Neural cell (in vitro differentiated cells): ENCODE measurements at regions not wholly inside any gene's neighbourhood (a gene's known extent, or its start where the extent isn't known, plus 50 kb on each side); places are given as distances from the start of the nearest gene placed in this dataset.

Source experiments
- H2AFZ ChIP-seq: fragments of 200-600, 300-800 bp; sonication (generic), shearing (Covaris generic); 2 replicates; pipeline ENCODE4 v1.6.0; 2014; ENCODE audit warnings: low read depth, mild to moderate bottlenecking, antibody characterized with exemption, low read length, moderate library complexity
- H3F3A ChIP-seq: fragments of 200-600 bp; shearing (Covaris generic); 2 replicates; pipeline ENCODE4 v1.6.1; 2016; ENCODE audit warnings: mild to moderate bottlenecking, moderate library complexity, mixed read lengths, antibody characterized with exemption, low read length; ENCODE audit not compliant: insufficient read depth, poor library complexity, severe bottlenecking
- H3K27ac ChIP-seq: fragments of 200-600, 300-800 bp; sonication (generic), shearing (Covaris generic); 2 replicates; pipeline ENCODE4 v1.5.1; 2014; ENCODE audit warnings: mild to moderate bottlenecking, low read length, moderate library complexity
- H3K27me3 ChIP-seq: fragments of 300-800, 200-600 bp; sonication (generic), shearing (Covaris generic); 2 replicates; pipeline ENCODE4 v1.6.0; 2014; ENCODE audit warnings: mild to moderate bottlenecking, low read depth, low read length, moderate library complexity; ENCODE audit not compliant: insufficient read depth
- H3K36me3 ChIP-seq: fragments of 300-800, 200-600 bp; sonication (generic), shearing (Covaris generic); 2 replicates; pipeline ENCODE4 v1.5.1; 2014; ENCODE audit warnings: mild to moderate bottlenecking, antibody characterized with exemption, low read length, moderate library complexity; ENCODE audit not compliant: insufficient read depth
- H3K4me2 ChIP-seq: fragments of 300-800, 200-600 bp; sonication (generic), shearing (Covaris generic); 2 replicates; pipeline ENCODE4 v1.6.0; 2014; ENCODE audit warnings: mild to moderate bottlenecking, low read length
- H3K4me3 ChIP-seq: fragments of 300-800, 200-600 bp; sonication (generic), shearing (Covaris generic); 2 replicates; pipeline ENCODE4 v1.5.1; 2014; ENCODE audit warnings: mild to moderate bottlenecking, low read length, moderate library complexity
- H3K79me2 ChIP-seq: fragments of 200-600 bp; shearing (Covaris generic); replicated peaks from 2 replicates; pipeline ENCODE4 v1.6.0; 2014; ENCODE audit warnings: mild to moderate bottlenecking, low read length, moderate library complexity; ENCODE audit not compliant: insufficient read depth
- H3K9ac ChIP-seq: fragments of 300-800, 200-600 bp; sonication (generic), shearing (Covaris generic); 2 replicates; pipeline ENCODE4 v1.6.1; 2016; ENCODE audit warnings: mild to moderate bottlenecking, low read length, mixed read lengths
- H3K9me2 ChIP-seq: fragments of 200-600 bp; shearing (Covaris generic); 2 replicates; pipeline ENCODE4 v1.6.1; 2016; ENCODE audit warnings: mild to moderate bottlenecking, low read length, mixed read lengths; ENCODE audit not compliant: insufficient read depth
- H3K9me3 ChIP-seq: fragments of 200-600, 300-800 bp; sonication (generic), shearing (Covaris generic); 2 replicates; pipeline ENCODE4 v1.6.1; 2016; ENCODE audit warnings: mild to moderate bottlenecking, mixed run types, low read length, moderate library complexity, mixed read lengths
- H4K20me1 ChIP-seq: fragments of 200-600 bp; shearing (Covaris generic); 2 replicates; pipeline ENCODE4 v1.6.1; 2016; ENCODE audit warnings: mild to moderate bottlenecking, mixed run types; ENCODE audit not compliant: insufficient read depth
- CTCF ChIP-seq: fragments of 450-650 bp; IDR thresholded peaks from 2 replicates; pipeline ENCODE4 v1.5.1; 2014; ENCODE audit warnings: antibody characterized with exemption, mild to moderate bottlenecking, moderate library complexity; ENCODE audit not compliant: poor library complexity, severe bottlenecking
- EP300 ChIP-seq: fragments of 450-650 bp; conservative IDR thresholded peaks from 2 replicates; pipeline ENCODE4 v1.6.1; 2014; ENCODE audit warnings: antibody characterized with exemption, mild to moderate bottlenecking, moderate library complexity; ENCODE audit not compliant: poor library complexity, severe bottlenecking
- EZH2 ChIP-seq: fragments of 200-600, 300-800 bp; shearing (Covaris generic), sonication (generic); IDR thresholded peaks from 2 replicates; pipeline ENCODE4 v1.6.1; 2014; ENCODE audit warnings: antibody characterized with exemption, low read length, borderline replicate concordance, mild to moderate bottlenecking; ENCODE audit not compliant: insufficient read depth, poor library complexity, severe bottlenecking
- MXI1 ChIP-seq: fragments of 450-650 bp; conservative IDR thresholded peaks from 2 replicates; pipeline ENCODE4 v1.6.1; 2014; ENCODE audit warnings: antibody characterized with exemption, mild to moderate bottlenecking; ENCODE audit not compliant: poor library complexity, severe bottlenecking
- POLR2AphosphoS5 ChIP-seq: IDR thresholded peaks from 2 replicates; pipeline ENCODE4 v1.6.1; 2012
- RAD21 ChIP-seq: fragments of 450-650 bp; conservative IDR thresholded peaks from 2 replicates; pipeline ENCODE4 v1.6.1; 2014; ENCODE audit warnings: antibody characterized with exemption, mild to moderate bottlenecking, moderate library complexity
- REST ChIP-seq: IDR thresholded peaks from 2 replicates; pipeline ENCODE4 v1.6.1; 2012; ENCODE audit warnings: borderline replicate concordance
- SMC3 ChIP-seq: fragments of 450-650 bp; conservative IDR thresholded peaks from 2 replicates; pipeline ENCODE4 v1.6.1; 2014; ENCODE audit warnings: antibody characterized with exemption, mild to moderate bottlenecking, moderate library complexity; ENCODE audit not compliant: poor library complexity
- TAF1 ChIP-seq: IDR thresholded peaks from 2 replicates; pipeline ENCODE4 v1.6.1; 2012; ENCODE audit warnings: low read depth

GRCh38 chr1:219292999-219293398, 119.3 kb downstream of the LYPLAL1 start:
- Histone ChIP-seq H3K4me3 (no peak overlapping the region), H3K9me2 (no peaks in the 10 kb centered on the region), H3K36me3 (no peaks in the 10 kb centered on the region), H3K4me2 (no peak overlapping the region), H3K27ac (no peak overlapping the region), H2AFZ (no peak overlapping the region), H3K9me3 (no peaks in the 10 kb centered on the region), H4K20me1 (no peaks in the 10 kb centered on the region), H3F3A (no peaks in the 10 kb centered on the region), H3K27me3 (no peaks in the 10 kb centered on the region), H3K9ac (no peak overlapping the region), H3K79me2 (no peaks in the 10 kb centered on the region)
- TF ChIP-seq POLR2AphosphoS5: no peak
- no peak for TF ChIP-seq EZH2
- no peak for TF ChIP-seq RAD21
- no peak for TF ChIP-seq EP300
- TF ChIP-seq CTCF: no peak
- no peak for TF ChIP-seq REST
- no peak for TF ChIP-seq TAF1
- TF ChIP-seq MXI1: no peak
- no peak for TF ChIP-seq SMC3

GRCh38 chr1:219292341-219292740, 118.7 kb downstream of the LYPLAL1 start:
- no peaks in the 10 kb centered on the region for H3K9me2 ChIP-seq

More at GRCh38 chr1:219292341-219292740, 118.7 kb downstream of the LYPLAL1 start:
- H3K27me3 ChIP-seq: no peaks in the 10 kb centered on the region
- H3F3A ChIP-seq: no peaks in the 10 kb centered on the region
- H3K4me2 ChIP-seq: no peak overlapping the region
- no peaks in the 10 kb centered on the region for H3K9me3 ChIP-seq
- no peaks in the 10 kb centered on the region for H3K36me3 ChIP-seq
- no peaks in the 10 kb centered on the region for H3K79me2 ChIP-seq
- no peak overlapping the region for H2AFZ ChIP-seq
- H3K4me3 ChIP-seq: no peak overlapping the region
- H4K20me1 ChIP-seq: no peaks in the 10 kb centered on the region
- no peak overlapping the region for H3K9ac ChIP-seq
- TF ChIP-seq POLR2AphosphoS5: no peak
- TF ChIP-seq EZH2: no peak
- no peak for TF ChIP-seq CTCF
- TF ChIP-seq SMC3: no peak
- no peak for TF ChIP-seq RAD21
- TF ChIP-seq EP300: no peak
- no peak for TF ChIP-seq TAF1
- no peak for TF ChIP-seq MXI1
- no peak for TF ChIP-seq REST
- H3K27ac ChIP-seq: no peak overlapping the region
